ENCODE measurements at regions not wholly inside any gene's neighbourhood (a gene's known extent, or its start where the extent isn't known, plus 50 kb on each side); places are given as distances from the start of the nearest gene placed in this dataset.

GRCh38 chr4:156377036-156377710 is 423.5 kb upstream of the CTSO start:
- TF ChIP-seq, protein P1, sequence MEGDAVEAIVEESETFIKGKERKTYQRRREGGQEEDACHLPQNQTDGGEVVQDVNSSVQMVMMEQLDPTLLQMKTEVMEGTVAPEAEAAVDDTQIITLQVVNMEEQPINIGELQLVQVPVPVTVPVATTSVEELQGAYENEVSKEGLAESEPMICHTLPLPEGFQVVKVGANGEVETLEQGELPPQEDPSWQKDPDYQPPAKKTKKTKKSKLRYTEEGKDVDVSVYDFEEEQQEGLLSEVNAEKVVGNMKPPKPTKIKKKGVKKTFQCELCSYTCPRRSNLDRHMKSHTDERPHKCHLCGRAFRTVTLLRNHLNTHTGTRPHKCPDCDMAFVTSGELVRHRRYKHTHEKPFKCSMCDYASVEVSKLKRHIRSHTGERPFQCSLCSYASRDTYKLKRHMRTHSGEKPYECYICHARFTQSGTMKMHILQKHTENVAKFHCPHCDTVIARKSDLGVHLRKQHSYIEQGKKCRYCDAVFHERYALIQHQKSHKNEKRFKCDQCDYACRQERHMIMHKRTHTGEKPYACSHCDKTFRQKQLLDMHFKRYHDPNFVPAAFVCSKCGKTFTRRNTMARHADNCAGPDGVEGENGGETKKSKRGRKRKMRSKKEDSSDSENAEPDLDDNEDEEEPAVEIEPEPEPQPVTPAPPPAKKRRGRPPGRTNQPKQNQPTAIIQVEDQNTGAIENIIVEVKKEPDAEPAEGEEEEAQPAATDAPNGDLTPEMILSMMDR (IDR thresholded peaks at IDR 0.05), result no peak
- TF ChIP-seq EZH2 (IDR thresholded peaks at IDR 0.05; ENCODE audit: borderline replicate concordance, insufficient read depth, low read depth, low read length, poor library complexity, severe bottlenecking), result no peak

All from B cell (primary cell).